Left lung (tissue), 4 donors: ENCODE measurements at regions not wholly inside any gene's neighbourhood (a gene's known extent, or its start where the extent isn't known, plus 50 kb on each side); places are given as distances from the start of the nearest gene placed in this dataset.

Experiments used
- ATAC-seq: fragments of 200-7000 bp; cut with Tn5 transposase; one replicate; pipeline ENCODE4 v1.9.1; 2020; ENCODE audit warnings: moderate library complexity
- DNase-seq, 4 donors: peaks; one replicate each; pipeline ENCODE4 v3.0.0-alpha.2; 2013 to 2020
- H3K27ac ChIP-seq, 2 donors: fragments of 200-600 bp; sonication (generic) in 1 of 2; one replicate each; pipeline versions ENCODE4 v1.5.0 to v1.8.0; 2020 to 2021
- H3K27me3 ChIP-seq, 2 donors: fragments of 200-600 bp; sonication (generic) in 1 of 2; one replicate each; pipeline versions ENCODE4 v1.5.0 to v1.8.0; 2020 to 2021
- H3K36me3 ChIP-seq, 2 donors: fragments of 200-600 bp; sonication (generic) in 1 of 2; one replicate each; pipeline versions ENCODE4 v1.5.0 to v1.8.0; 2020 to 2021
- H3K4me1 ChIP-seq, 2 donors: fragments of 200-600 bp; one replicate each; pipeline ENCODE4 v1.8.0; 2021
- H3K4me3 ChIP-seq, 2 donors: fragments of 200-600 bp; sonication (generic) in 1 of 2; one replicate each; pipeline versions ENCODE4 v1.5.0 to v1.8.0; 2020 to 2021; ENCODE audit warnings: mild to moderate bottlenecking in 1 of 2
- H3K9me3 ChIP-seq, 2 donors: fragments of 200-600 bp; sonication (generic) in 1 of 2; one replicate each; pipeline versions ENCODE4 v1.5.0 to v1.8.0; 2020 to 2021
- intact Hi-C, 2 donors: fragments of 100-400 bp; cut with DNase I; formaldehyde crosslinking; loops; one replicate each; pipeline versions ENCODE4 v1.11.2 to v1.14.2; 2022
- TF ChIP-seq, protein P1 (sequence below), 2 donors: fragments of 200-600 bp; sonication (generic) in 1 of 2; IDR thresholded peaks; one replicate each; pipeline versions ENCODE4 v1.5.0 to v1.8.0; 2021; ENCODE audit warnings: antibody characterized with exemption in 2 of 2
- donor health status: DM: no; HTN: yes; CAD: no.
- donor health status: DM: no; HTN: no; CAD: no.

DNA sequence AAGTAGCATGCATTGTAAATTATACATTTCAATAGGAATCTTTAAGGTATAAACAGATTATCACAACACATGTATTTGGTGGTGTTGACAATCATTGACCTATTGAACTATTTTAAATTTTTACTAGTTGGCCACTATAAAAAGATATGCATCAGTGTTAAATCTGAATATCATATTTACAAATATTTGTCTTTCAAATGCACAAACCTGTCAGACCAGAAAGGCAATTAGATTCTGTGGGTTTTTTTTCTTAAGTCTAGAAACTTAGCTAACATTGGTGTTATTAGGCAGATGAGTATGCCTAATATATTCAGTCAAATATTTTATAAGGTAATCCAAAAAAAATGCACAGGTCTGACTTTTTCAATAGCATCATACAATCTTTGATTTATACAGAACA, 241.4 kb upstream of the DGKB start:
- H3K4me1 ChIP-seq, result no peaks in the 10 kb centered on the region
- peaks cover 0 to 20% of the 10 kb centered on the region in 2 donors for H3K9me3 ChIP-seq
- DNase-seq (no peak), ATAC-seq (no peak)
- no peaks in the 10 kb centered on the region for H3K36me3 ChIP-seq
- H3K4me3 ChIP-seq, result no peak overlapping the region
- TF ChIP-seq, protein P1, sequence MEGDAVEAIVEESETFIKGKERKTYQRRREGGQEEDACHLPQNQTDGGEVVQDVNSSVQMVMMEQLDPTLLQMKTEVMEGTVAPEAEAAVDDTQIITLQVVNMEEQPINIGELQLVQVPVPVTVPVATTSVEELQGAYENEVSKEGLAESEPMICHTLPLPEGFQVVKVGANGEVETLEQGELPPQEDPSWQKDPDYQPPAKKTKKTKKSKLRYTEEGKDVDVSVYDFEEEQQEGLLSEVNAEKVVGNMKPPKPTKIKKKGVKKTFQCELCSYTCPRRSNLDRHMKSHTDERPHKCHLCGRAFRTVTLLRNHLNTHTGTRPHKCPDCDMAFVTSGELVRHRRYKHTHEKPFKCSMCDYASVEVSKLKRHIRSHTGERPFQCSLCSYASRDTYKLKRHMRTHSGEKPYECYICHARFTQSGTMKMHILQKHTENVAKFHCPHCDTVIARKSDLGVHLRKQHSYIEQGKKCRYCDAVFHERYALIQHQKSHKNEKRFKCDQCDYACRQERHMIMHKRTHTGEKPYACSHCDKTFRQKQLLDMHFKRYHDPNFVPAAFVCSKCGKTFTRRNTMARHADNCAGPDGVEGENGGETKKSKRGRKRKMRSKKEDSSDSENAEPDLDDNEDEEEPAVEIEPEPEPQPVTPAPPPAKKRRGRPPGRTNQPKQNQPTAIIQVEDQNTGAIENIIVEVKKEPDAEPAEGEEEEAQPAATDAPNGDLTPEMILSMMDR (IDR thresholded peaks at IDR 0.05), result no peak
- intact Hi-C loops, result no loop called here
- H3K27me3 ChIP-seq, result no peaks in the 10 kb centered on the region
- no peak overlapping the region for H3K27ac ChIP-seq

DNA sequence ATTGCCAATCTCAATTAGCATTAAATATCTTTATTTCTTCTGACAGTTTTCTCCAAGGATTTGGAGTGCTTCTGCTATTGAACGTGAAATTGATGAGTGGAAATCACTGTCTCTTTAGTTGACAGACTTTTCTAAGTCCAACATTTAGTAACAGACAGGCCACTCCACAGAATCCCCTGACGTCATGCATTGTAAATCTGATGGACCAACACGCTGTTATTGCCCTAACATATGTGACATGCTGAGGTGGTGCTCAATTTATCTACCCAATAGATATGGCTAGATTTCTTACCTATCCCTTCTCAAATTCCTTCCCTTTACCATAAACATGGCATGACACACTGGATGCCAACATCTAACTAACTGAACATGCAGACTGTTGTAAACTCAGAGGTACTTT, 240.6 kb upstream of the DGKB start:
- no peaks in the 10 kb centered on the region for H3K4me1 ChIP-seq
- DNase-seq, result no peak
- no peaks in the 10 kb centered on the region for H3K27me3 ChIP-seq
- TF ChIP-seq, protein P1 (IDR thresholded peaks at IDR 0.05), result no peak
- intact Hi-C loops, result no loop called here
- H3K9me3 ChIP-seq, result peaks cover 0 to 12% of the 10 kb centered on the region in 2 donors
- no peak for ATAC-seq
- no peaks in the 10 kb centered on the region for H3K36me3 ChIP-seq
- no peak overlapping the region for H3K4me3 ChIP-seq
- H3K27ac ChIP-seq, result no peak overlapping the region

DNA sequence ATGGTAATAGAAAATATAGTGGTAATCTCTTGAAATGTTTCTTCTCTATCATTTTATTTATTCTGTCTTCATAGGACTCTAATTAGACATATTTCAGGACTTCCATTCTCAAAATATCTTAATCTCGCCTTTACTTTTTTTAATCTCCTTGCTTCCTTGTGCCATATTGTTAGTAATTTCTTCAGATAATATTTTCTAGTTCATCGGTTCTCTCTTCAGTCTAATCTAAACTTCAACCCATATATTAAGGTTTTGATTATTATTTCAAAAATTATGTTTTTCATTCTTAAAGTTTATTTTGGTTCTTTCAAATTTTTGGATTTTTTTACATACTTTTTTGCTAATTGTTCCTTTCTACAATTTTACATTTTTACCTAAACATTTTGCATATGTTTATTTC, 237.9 kb upstream of the DGKB start:
- peaks cover 0 to 4% of the 10 kb centered on the region in 2 donors for H3K9me3 ChIP-seq
- no peaks in the 10 kb centered on the region for H3K36me3 ChIP-seq
- intact Hi-C loops, result no loop called here
- H3K4me3 ChIP-seq, result no peak overlapping the region
- no peaks in the 10 kb centered on the region for H3K27me3 ChIP-seq
- ATAC-seq (no peak), DNase-seq (no peak)
- TF ChIP-seq, protein P1 (IDR thresholded peaks at IDR 0.05), result no peak
- H3K4me1 ChIP-seq, result no peaks in the 10 kb centered on the region
- H3K27ac ChIP-seq, result no peak overlapping the region

DNA sequence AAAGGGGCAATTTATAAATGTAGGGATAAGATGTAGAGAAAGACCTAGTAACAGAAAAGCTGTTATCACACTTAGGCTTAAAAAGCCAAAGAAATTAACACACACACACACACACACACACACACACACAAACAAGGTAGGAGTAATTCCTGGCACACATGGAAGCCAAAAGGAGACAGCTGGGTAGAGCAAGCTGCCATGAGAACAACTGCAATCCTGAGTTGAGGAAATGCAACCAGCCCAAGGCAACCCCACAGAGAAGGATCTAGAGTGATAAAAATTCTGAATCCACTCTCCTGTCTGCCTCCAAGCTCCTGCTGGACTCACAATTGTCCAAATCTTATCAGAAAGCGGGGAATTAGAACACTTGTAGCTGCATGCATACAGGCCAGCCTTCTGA, 229.1 kb upstream of the DGKB start:
- intact Hi-C loops, result loop anchor here in 1 of 2 donors (10.0 kb wide), 1 partner anchor 57 kb away; no protein-coding TSS in a partner anchor
- H3K27me3 ChIP-seq, result no peaks in the 10 kb centered on the region

DNA sequence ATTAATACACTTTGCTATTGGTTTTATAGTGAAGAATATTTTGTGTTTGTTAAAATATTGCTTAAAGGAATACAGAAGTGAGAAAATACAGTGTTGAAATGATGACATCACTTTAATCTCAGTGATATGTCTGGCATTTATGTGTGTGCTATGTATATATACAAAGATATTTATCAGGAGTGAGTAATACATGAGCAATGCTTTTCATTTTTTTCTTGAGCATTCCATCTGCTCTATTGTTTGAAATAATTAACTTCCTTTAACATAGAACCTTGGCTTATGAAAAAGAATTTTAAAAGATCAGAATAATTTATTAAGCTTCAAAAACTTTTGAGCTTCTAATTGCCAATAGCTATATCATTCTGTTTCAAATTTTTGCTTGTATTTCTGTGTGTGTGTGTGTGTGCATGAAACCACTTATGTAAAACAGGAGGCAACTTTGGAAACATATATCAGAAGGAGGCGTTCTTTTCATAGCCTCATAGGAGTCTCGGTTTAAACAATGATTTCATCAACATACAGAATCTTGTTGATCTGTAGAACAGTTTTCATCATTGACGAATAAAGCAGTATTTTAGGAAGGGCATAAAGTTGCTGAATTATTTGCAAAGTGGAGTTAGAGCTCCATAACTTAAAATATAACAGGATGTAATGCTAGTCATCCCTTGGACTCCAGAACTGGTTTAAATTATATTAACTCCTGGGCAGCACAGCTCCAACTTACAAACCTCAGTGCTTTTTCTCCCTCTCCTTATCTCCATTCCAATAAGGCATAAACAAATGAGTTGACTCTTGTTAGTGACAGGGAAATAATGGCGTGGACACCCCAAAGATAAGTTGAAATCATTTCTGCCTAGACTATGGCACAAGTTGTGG, 228.4 kb upstream of the DGKB start:
- intact Hi-C loops, result loop anchor here in 1 of 2 donors (10.0 kb wide), 1 partner anchor 56 kb away; no protein-coding TSS in a partner anchor
- Histone ChIP-seq H3K4me1 (no peaks in the 10 kb centered on the region), H3K9me3 (no peaks in the 10 kb centered on the region), H3K27ac (no peak overlapping the region), H3K27me3 (no peaks in the 10 kb centered on the region), H3K36me3 (no peaks in the 10 kb centered on the region), H3K4me3 (no peak overlapping the region)
- ATAC-seq (no peak), DNase-seq (no peak)
- TF ChIP-seq, protein P1 (IDR thresholded peaks at IDR 0.05), result no peak

More for the DNA sequence above, 229.1 kb upstream of the DGKB start:
- Histone ChIP-seq H3K36me3 (no peaks in the 10 kb centered on the region), H3K27ac (no peak overlapping the region), H3K9me3 (no peaks in the 10 kb centered on the region), H3K4me3 (no peak overlapping the region), H3K4me1 (no peaks in the 10 kb centered on the region)
- TF ChIP-seq, protein P1 (IDR thresholded peaks at IDR 0.05), result no peak
- ATAC-seq (no peak), DNase-seq (no peak)
